B cell (primary cell): ENCODE measurements at regions not wholly inside any gene's neighbourhood (a gene's known extent, or its start where the extent isn't known, plus 50 kb on each side); places are given as distances from the start of the nearest gene placed in this dataset.

Source experiments
- CTCF ChIP-seq: fragments of 200-600 bp; IDR thresholded peaks from one replicate; pipeline ENCODE4 v1.8.0; 2022; ENCODE audit warnings: antibody characterized with exemption, mild to moderate bottlenecking
- EZH2 ChIP-seq: IDR thresholded peaks from 2 replicates; pipeline ENCODE4 v1.6.1; 2012; ENCODE audit warnings: borderline replicate concordance, low read depth, mild to moderate bottlenecking, moderate library complexity, low read length; ENCODE audit not compliant: insufficient read depth, poor library complexity, severe bottlenecking

- no peak for TF ChIP-seq CTCF
- TF ChIP-seq EZH2 = no peak
Observed at GRCh38 chr5:96576876-96577275, 85.3 kb upstream of the CAST start.
